SK-N-SH treated with all-trans-retinoic acid at 6 μM for 48 hours (cell line): ENCODE measurements at regions not wholly inside any gene's neighbourhood (a gene's known extent, or its start where the extent isn't known, plus 50 kb on each side); places are given as distances from the start of the nearest gene placed in this dataset.

Experiments
- ARNTL ChIP-seq: fragments of 450-650 bp; formaldehyde crosslinking; IDR thresholded peaks from 2 replicates; pipeline ENCODE4 v1.5.0; 2020; ENCODE audit warnings: low read depth, mild to moderate bottlenecking, moderate library complexity, borderline replicate concordance
- BACH2 ChIP-seq: fragments of 250-450 bp; sonication (Bioruptor Pico); IDR thresholded peaks from 2 replicates; pipeline ENCODE4 v1.9.0; 2021; ENCODE audit warnings: mild to moderate bottlenecking, borderline replicate concordance
- CREB5 ChIP-seq: fragments of 250-450 bp; sonication (Bioruptor Pico); IDR thresholded peaks from 2 replicates; pipeline ENCODE4 v1.5.1; 2020; ENCODE audit warnings: low read depth, mild to moderate bottlenecking, moderate library complexity
- CSRNP3 ChIP-seq: fragments of 250-450 bp; sonication (Bioruptor Pico); IDR thresholded peaks from 2 replicates; pipeline ENCODE4 v1.5.1; 2021; ENCODE audit warnings: mild to moderate bottlenecking, moderate library complexity
- PATZ1 ChIP-seq: fragments of 250-450 bp; sonication (Bioruptor Pico); IDR thresholded peaks from 2 replicates; pipeline ENCODE4 v1.8.0; 2020; ENCODE audit warnings: mild to moderate bottlenecking, moderate library complexity, borderline replicate concordance
- RARB ChIP-seq: fragments of 250-450 bp; sonication (Bioruptor Pico); IDR thresholded peaks from 2 replicates; pipeline ENCODE4 v1.8.0; 2021; ENCODE audit warnings: mild to moderate bottlenecking, moderate library complexity
- SNAI2 ChIP-seq: fragments of 250-450 bp; sonication (Bioruptor Pico); IDR thresholded peaks from 2 replicates; pipeline ENCODE4 v1.5.0; 2020; ENCODE audit warnings: mild to moderate bottlenecking, moderate library complexity
- TOX ChIP-seq: fragments of 250-450 bp; sonication (Bioruptor Pico); IDR thresholded peaks from 2 replicates; pipeline ENCODE4 v1.8.0; 2021; ENCODE audit warnings: mild to moderate bottlenecking, moderate library complexity, borderline replicate concordance
- ZFP30 ChIP-seq: fragments of 450-650 bp; formaldehyde crosslinking; IDR thresholded peaks from 2 replicates; pipeline ENCODE4 v1.5.0; 2022; ENCODE audit warnings: mild to moderate bottlenecking, moderate library complexity
- ZNF70 ChIP-seq: fragments of 450-650 bp; formaldehyde crosslinking; IDR thresholded peaks from 2 replicates; pipeline ENCODE4 v1.5.0; 2020; ENCODE audit warnings: mild to moderate bottlenecking, moderate library complexity

GRCh38 chr7:17697128-17697881 lies 243.0 kb downstream of the SNX13 start:
- TF ChIP-seq CREB5 = no peak
- TF ChIP-seq ARNTL (CRISPR knock-in tag) = no peak
- TF ChIP-seq RARB (CRISPR knock-in tag) = no peak
- no peak for TF ChIP-seq ZFP30 (CRISPR knock-in tag)
- TF ChIP-seq PATZ1 (CRISPR knock-in tag) = no peak
- no peak for TF ChIP-seq CSRNP3 (CRISPR knock-in tag)
- TF ChIP-seq ZNF70 (CRISPR knock-in tag) = no peak
- no peak for TF ChIP-seq SNAI2 (CRISPR knock-in tag)
- no peak for TF ChIP-seq TOX (CRISPR knock-in tag)
- no peak for TF ChIP-seq BACH2 (CRISPR knock-in tag)
